Kidney epithelial cell (primary cell): ENCODE measurements at regions not wholly inside any gene's neighbourhood (a gene's known extent, or its start where the extent isn't known, plus 50 kb on each side); places are given as distances from the start of the nearest gene placed in this dataset.

ENCODE experiments used
- DNase-seq: peaks from one replicate; pipeline ENCODE4 v3.0.0-alpha.2; 2010; ENCODE audit warnings: low read depth
- H3K27me3 ChIP-seq: 2 replicates; pipeline ENCODE4 v1.6.0; 2011; ENCODE audit warnings: low read length; ENCODE audit not compliant: control insufficient read depth, insufficient read depth
- H3K36me3 ChIP-seq: 2 replicates; pipeline ENCODE4 v1.5.1; 2011; ENCODE audit warnings: low read length; ENCODE audit not compliant: control insufficient read depth, insufficient read depth
- H3K4me3 ChIP-seq: 2 replicates; pipeline ENCODE4 v1.5.1; 2011; ENCODE audit warnings: low read depth, mild to moderate bottlenecking, control low read depth, low read length
- CTCF ChIP-seq: IDR thresholded peaks from 2 replicates; pipeline ENCODE4 v1.5.1; 2011; ENCODE audit warnings: mild to moderate bottlenecking, moderate library complexity, low read length, control low read depth, inconsistent platforms; ENCODE audit not compliant: insufficient read depth, poor library complexity, severe bottlenecking

DNA sequence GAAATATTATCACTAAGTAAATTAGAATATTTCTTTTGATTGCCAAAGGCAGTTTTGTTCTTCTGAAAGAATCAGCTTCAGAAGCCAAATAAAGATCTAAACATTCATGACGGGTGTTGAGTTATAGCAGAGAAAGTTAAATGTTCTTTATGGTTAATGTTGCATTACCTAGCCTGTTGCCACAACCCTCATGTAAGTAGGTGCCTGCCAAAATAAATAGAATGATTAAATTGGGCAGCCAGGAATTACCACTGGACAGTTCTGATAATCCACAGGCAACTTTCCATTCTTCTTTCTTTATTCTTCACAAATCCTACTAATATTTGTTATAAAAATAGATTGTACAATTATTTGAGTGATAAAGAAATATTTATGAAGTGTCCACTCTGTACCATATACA is 217.9 kb upstream of the NRIP1 start:
- Histone ChIP-seq H3K36me3 (no peaks in the 10 kb centered on the region), H3K4me3 (no peak overlapping the region), H3K27me3 (no peaks in the 10 kb centered on the region)
- TF ChIP-seq CTCF: no peak
- DNase-seq: peak; percentile 26

GRCh38 chr21:15283138-15283537 is 218.3 kb upstream of the NRIP1 start:
- Histone ChIP-seq H3K27me3 (no peaks in the 10 kb centered on the region), H3K4me3 (no peak overlapping the region), H3K36me3 (no peaks in the 10 kb centered on the region)
- no peak for TF ChIP-seq CTCF
- DNase-seq: no peak

DNA sequence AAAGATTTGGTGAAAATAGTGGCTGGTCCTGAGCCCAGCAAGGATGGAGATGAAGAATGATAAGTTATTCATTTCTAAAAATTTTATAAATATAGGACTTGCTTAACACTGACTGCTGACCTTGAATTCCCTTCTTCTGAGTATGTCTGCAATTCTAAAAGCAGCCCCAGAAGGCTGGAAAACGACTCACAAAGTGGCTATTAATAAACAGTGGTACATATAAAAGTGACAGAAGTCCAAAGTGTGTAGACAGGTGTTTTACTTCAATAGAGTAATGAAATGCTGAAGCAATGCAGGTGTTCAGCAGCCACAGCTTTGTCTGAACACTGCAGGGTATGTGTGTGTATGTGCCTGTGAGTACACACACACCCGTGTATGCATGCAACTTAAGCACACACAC is 219.0 kb upstream of the NRIP1 start:
- no peak for TF ChIP-seq CTCF
- no peak for DNase-seq
- Histone ChIP-seq H3K27me3 (no peaks in the 10 kb centered on the region), H3K4me3 (no peak overlapping the region), H3K36me3 (no peaks in the 10 kb centered on the region)

DNA sequence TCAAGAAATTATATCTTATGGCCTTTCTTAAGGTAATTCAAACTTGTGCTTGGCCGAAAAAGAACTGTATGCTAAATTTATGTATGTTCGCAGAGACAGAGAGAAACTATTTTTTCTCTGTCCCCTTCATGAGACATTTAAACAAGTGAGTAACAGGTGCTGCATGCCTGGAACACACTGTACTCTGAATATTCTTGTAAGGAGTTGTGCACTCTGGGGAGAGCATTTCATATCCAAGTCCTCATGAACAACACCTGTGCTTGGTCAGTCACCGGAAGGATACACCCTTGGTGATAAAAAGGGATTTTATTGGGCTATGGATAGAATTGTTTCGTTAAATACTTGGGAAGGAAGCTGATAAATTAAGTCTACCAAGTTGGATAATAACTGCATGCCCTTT is 220.8 kb upstream of the NRIP1 start:
- Histone ChIP-seq H3K36me3 (no peaks in the 10 kb centered on the region), H3K4me3 (no peak overlapping the region), H3K27me3 (no peaks in the 10 kb centered on the region)
- no peak for TF ChIP-seq CTCF
- no peak for DNase-seq

DNA sequence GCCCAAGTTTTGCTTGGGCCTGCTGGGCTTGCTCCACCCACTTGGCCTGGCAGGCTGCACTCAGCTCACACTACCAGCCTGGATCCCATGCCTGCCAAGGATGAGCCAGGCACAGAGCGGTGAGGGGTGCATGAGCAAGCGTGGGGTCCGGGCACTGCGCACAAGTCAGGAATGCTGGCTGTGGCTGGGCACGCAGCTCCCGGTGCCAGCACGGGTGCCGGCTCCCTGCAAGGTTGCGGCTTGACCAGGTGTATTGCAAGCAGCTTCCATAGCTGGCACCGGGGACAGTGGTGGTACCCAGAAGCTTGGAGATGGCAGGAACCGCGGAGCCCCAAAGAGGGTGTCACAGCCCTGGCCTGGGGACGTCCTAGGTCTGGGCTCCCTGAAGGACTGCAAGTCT is 224.4 kb upstream of the NRIP1 start:
- Histone ChIP-seq H3K36me3 (no peaks in the 10 kb centered on the region), H3K4me3 (no peak overlapping the region), H3K27me3 (no peaks in the 10 kb centered on the region)
- TF ChIP-seq CTCF: no peak
- DNase-seq: no peak

DNA sequence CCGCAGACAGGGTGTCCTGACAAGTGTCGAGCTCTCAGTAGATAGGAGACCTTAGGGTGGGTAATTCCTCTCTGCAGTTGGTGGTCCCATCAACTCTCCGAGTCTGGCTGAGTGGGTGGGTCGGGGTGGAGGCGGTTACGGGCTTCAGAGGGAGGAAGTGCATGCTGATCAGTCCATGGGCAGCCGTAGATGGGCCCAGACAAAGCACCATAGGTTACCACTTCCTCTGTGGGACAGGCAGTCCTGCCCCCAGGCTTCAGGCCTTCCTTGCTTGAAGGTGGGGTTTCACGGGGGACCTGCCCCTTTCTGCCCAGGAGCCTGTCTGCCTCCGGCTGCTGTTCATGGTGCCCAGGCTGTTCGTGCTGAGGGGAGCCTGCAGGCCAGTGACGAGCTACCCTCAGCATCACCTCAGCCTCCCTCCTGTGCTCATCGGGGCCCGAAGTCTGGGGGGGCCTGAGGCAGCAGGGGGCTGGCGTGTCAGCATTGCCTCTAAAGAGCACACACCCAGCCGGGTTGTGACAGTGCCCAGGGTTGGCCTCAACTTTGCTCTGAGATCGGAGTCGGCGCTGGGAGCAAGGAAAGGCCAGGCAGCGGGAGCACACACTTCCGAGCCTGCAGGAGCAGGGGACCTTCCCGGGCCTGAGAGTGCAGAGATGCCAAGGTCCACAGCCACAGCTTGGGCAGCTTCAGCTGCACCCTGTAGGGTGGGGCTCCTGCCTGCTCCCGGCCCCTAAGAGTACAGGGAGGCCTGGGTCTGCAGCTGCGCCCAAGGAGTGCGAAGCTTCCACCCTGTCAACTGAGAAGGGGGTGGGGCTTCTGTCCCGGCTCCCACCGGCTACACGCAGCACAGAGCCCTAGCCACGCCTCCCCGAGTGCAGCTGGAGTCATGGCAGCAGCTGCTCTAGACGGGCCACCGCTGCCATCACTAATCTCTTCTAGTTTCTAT is 225.4 kb upstream of the NRIP1 start:
- Histone ChIP-seq H3K36me3 (no peaks in the 10 kb centered on the region), H3K27me3 (no peaks in the 10 kb centered on the region), H3K4me3 (no peak overlapping the region)
- no peak for TF ChIP-seq CTCF
- DNase-seq: no peak
